Neural progenitor cell (in vitro differentiated cells): ENCODE measurements at regions not wholly inside any gene's neighbourhood (a gene's known extent, or its start where the extent isn't known, plus 50 kb on each side); places are given as distances from the start of the nearest gene placed in this dataset.

Experiments
- DNase-seq: peaks from one replicate; pipeline ENCODE4 v3.0.0-alpha.2; 2016; ENCODE audit warnings: low spot score
- H2AFZ ChIP-seq: fragments of 200-600 bp; sonication (generic); replicated peaks from 2 replicates; pipeline ENCODE4 v1.6.1; 2016; ENCODE audit warnings: antibody characterized with exemption
- H3F3A ChIP-seq: fragments of 200-600 bp; sonication (generic); 2 replicates; pipeline ENCODE4 v1.6.1; 2016; ENCODE audit warnings: antibody characterized with exemption, low read depth
- H3K27ac ChIP-seq: fragments of 200-600 bp; sonication (generic); 2 replicates; pipeline ENCODE4 v1.5.1; 2016; ENCODE audit warnings: mild to moderate bottlenecking
- H3K27me3 ChIP-seq: fragments of 200-600 bp; sonication (generic); 2 replicates; pipeline ENCODE4 v1.6.1; 2016; ENCODE audit warnings: mild to moderate bottlenecking, moderate library complexity
- H3K36me3 ChIP-seq: fragments of 200-600 bp; sonication (generic); 2 replicates; pipeline ENCODE4 v1.5.1; 2016
- H3K4me1 ChIP-seq: fragments of 200-600 bp; sonication (generic); 2 replicates; pipeline ENCODE4 v1.6.1; 2016; ENCODE audit warnings: mixed run types
- H3K4me2 ChIP-seq: fragments of 200-600 bp; sonication (generic); 2 replicates; pipeline ENCODE4 v1.6.1; 2016
- H3K4me3 ChIP-seq: fragments of 200-600 bp; sonication (generic); 2 replicates; pipeline ENCODE4 v1.5.1; 2016
- H3K79me2 ChIP-seq: fragments of 200-600 bp; sonication (generic); 2 replicates; pipeline ENCODE4 v1.6.1; 2016; ENCODE audit warnings: low read depth
- H3K9ac ChIP-seq: fragments of 200-600 bp; sonication (generic); 2 replicates; pipeline ENCODE4 v1.6.1; 2016
- H3K9me3 ChIP-seq: fragments of 200-600 bp; sonication (generic); 2 replicates; pipeline ENCODE4 v1.5.1; 2016; ENCODE audit warnings: low read depth
- H4K20me1 ChIP-seq: fragments of 200-600 bp; sonication (generic); 2 replicates; pipeline ENCODE4 v1.6.1; 2016; ENCODE audit warnings: low read depth
- H3K27ac Mint-ChIP-seq: 3 replicates; pipeline ENCODE4 v1.8.0; 2021; ENCODE audit warnings: mixed read lengths
- H3K27me3 Mint-ChIP-seq: 2 replicates; pipeline ENCODE4 v1.8.0; 2022; ENCODE audit warnings: low read depth, mild to moderate bottlenecking, inconsistent platforms, moderate library complexity, mixed read lengths; ENCODE audit not compliant: insufficient read depth
- H3K36me3 Mint-ChIP-seq: 3 replicates; pipeline ENCODE4 v1.8.0; 2021; ENCODE audit warnings: mixed read lengths
- H3K4me1 Mint-ChIP-seq: 3 replicates; pipeline ENCODE4 v1.8.0; 2021; ENCODE audit warnings: mixed read lengths
- H3K4me3 Mint-ChIP-seq: 3 replicates; pipeline ENCODE4 v1.8.0; 2021; ENCODE audit warnings: mild to moderate bottlenecking, moderate library complexity, mixed read lengths
- H3K9me3 Mint-ChIP-seq: 3 replicates; pipeline ENCODE4 v1.8.0; 2020; ENCODE audit warnings: mixed read lengths
- CTCF ChIP-seq: fragments of 200-600 bp; sonication (generic); IDR thresholded peaks from 2 replicates; pipeline ENCODE4 v1.5.1; 2017; ENCODE audit warnings: antibody characterized with exemption, mild to moderate bottlenecking
- EZH2 ChIP-seq: fragments of 200-600 bp; sonication (generic); IDR thresholded peaks from 2 replicates; pipeline ENCODE4 v1.6.1; 2017; ENCODE audit warnings: antibody characterized with exemption, mild to moderate bottlenecking, moderate library complexity
- EZH2phosphoT487 ChIP-seq: fragments of 200-600 bp; sonication (generic); IDR thresholded peaks from 2 replicates; pipeline ENCODE4 v1.6.1; 2017; ENCODE audit warnings: antibody characterized with exemption

- no peak overlapping the region for H3K9ac ChIP-seq
- no peak overlapping the region for H3K4me3 ChIP-seq
- peak overlapping the region; percentile 27 for H3K4me2 ChIP-seq
- Mint-ChIP-seq H3K27me3 (no peaks in the 10 kb centered on the region), H3K4me1 (peaks cover 28% of the 10 kb centered on the region), H3K9me3 (no peaks in the 10 kb centered on the region), H3K27ac (no peak overlapping the region), H3K36me3 (no peaks in the 10 kb centered on the region), H3K4me3 (no peak overlapping the region)
- H2AFZ ChIP-seq, result peak overlapping the region; percentile 59
- no peaks in the 10 kb centered on the region for H4K20me1 ChIP-seq
- no peaks in the 10 kb centered on the region for H3K27me3 ChIP-seq
- H3F3A ChIP-seq, result peaks cover 31% of the 10 kb centered on the region
- peaks cover 36% of the 10 kb centered on the region for H3K4me1 ChIP-seq
- H3K36me3 ChIP-seq, result no peaks in the 10 kb centered on the region
- TF ChIP-seq EZH2 (no peak), EZH2phosphoT487 (no peak), CTCF (no peak)
- H3K79me2 ChIP-seq, result no peaks in the 10 kb centered on the region
- no peaks in the 10 kb centered on the region for H3K9me3 ChIP-seq
- peak overlapping the region; percentile 62 for H3K27ac ChIP-seq
- no peak for DNase-seq
Measured at GRCh38 chr12:69090722-69091121, 148.6 kb upstream of the CPSF6 start.

GRCh38 chr12:69091442-69092017, 147.8 kb upstream of the CPSF6 start:
- TF ChIP-seq CTCF, result peak; percentile 10
- no peak for TF ChIP-seq EZH2phosphoT487
- no peak for TF ChIP-seq EZH2
- peaks cover 39% of the 10 kb centered on the region for H3K4me1 ChIP-seq
- H3K4me2 ChIP-seq, result peak overlapping the region; percentile 27
- H3K4me3 ChIP-seq, result no peak overlapping the region
- no peaks in the 10 kb centered on the region for H3K9me3 ChIP-seq
- H3K9ac ChIP-seq, result no peak overlapping the region
- H3K27me3 Mint-ChIP-seq, result no peaks in the 10 kb centered on the region
- H3K36me3 ChIP-seq, result no peaks in the 10 kb centered on the region
- H3K36me3 Mint-ChIP-seq, result no peaks in the 10 kb centered on the region
- H3K27ac Mint-ChIP-seq, result no peak overlapping the region
- no peaks in the 10 kb centered on the region for H3K9me3 Mint-ChIP-seq
- no peaks in the 10 kb centered on the region for H3K79me2 ChIP-seq
- H3F3A ChIP-seq, result peaks cover 31% of the 10 kb centered on the region
- H3K4me3 Mint-ChIP-seq, result no peak overlapping the region
- H3K27ac ChIP-seq, result no peak overlapping the region
- H4K20me1 ChIP-seq, result no peaks in the 10 kb centered on the region
- peak; percentile 23 for DNase-seq
- no peak overlapping the region for H2AFZ ChIP-seq
- H3K4me1 Mint-ChIP-seq, result peaks cover 28% of the 10 kb centered on the region
- no peaks in the 10 kb centered on the region for H3K27me3 ChIP-seq

GRCh38 chr12:69092137-69092536, 147.2 kb upstream of the CPSF6 start:
- H3K27me3 Mint-ChIP-seq, result no peaks in the 10 kb centered on the region
- no peaks in the 10 kb centered on the region for H3K27me3 ChIP-seq
- H3K27ac ChIP-seq, result no peak overlapping the region
- H3K4me1 ChIP-seq, result peaks cover 43% of the 10 kb centered on the region
- H3K36me3 ChIP-seq, result no peaks in the 10 kb centered on the region
- H3F3A ChIP-seq, result peaks cover 32% of the 10 kb centered on the region
- no peak overlapping the region for H3K9ac ChIP-seq
- no peak overlapping the region for H3K4me2 ChIP-seq
- no peak overlapping the region for H3K4me3 ChIP-seq
- DNase-seq, result no peak
- H4K20me1 ChIP-seq, result no peaks in the 10 kb centered on the region
- H3K27ac Mint-ChIP-seq, result no peak overlapping the region
- no peaks in the 10 kb centered on the region for H3K9me3 ChIP-seq
- H2AFZ ChIP-seq, result no peak overlapping the region
- no peaks in the 10 kb centered on the region for H3K79me2 ChIP-seq
- H3K9me3 Mint-ChIP-seq, result no peaks in the 10 kb centered on the region
- H3K36me3 Mint-ChIP-seq, result no peaks in the 10 kb centered on the region
- H3K4me3 Mint-ChIP-seq, result no peak overlapping the region
- TF ChIP-seq EZH2 (no peak), CTCF (no peak), EZH2phosphoT487 (no peak)
- H3K4me1 Mint-ChIP-seq, result peaks cover 25% of the 10 kb centered on the region
